ENCODE measurements at regions not wholly inside any gene's neighbourhood (a gene's known extent, or its start where the extent isn't known, plus 50 kb on each side); places are given as distances from the start of the nearest gene placed in this dataset.
"Not testable (repeated sequence)": the region's sequence is repeated elsewhere in the genome, so short reads cannot be mapped to it uniquely, and the experiment has no call there.

DNA sequence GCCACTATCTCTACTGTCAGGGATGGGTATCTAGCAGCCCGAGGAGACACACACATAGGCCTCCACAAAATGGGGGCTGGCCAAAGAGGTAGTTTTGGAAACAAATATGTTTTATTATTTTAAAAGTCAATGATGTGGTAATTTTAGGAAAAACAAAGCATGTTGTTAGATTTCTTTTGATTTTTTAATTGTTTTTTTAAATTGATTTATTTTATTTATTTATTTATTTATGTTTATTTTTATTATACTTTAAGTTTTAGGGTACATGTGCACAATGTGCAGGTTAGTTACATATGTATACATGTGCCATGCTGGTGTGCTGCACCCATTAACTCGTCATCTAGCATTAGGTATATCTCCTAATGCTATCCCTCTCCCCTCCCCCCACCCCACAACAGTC lies 194.8 kb downstream of the EMP1 start:
- TF ChIP-seq, protein P1, sequence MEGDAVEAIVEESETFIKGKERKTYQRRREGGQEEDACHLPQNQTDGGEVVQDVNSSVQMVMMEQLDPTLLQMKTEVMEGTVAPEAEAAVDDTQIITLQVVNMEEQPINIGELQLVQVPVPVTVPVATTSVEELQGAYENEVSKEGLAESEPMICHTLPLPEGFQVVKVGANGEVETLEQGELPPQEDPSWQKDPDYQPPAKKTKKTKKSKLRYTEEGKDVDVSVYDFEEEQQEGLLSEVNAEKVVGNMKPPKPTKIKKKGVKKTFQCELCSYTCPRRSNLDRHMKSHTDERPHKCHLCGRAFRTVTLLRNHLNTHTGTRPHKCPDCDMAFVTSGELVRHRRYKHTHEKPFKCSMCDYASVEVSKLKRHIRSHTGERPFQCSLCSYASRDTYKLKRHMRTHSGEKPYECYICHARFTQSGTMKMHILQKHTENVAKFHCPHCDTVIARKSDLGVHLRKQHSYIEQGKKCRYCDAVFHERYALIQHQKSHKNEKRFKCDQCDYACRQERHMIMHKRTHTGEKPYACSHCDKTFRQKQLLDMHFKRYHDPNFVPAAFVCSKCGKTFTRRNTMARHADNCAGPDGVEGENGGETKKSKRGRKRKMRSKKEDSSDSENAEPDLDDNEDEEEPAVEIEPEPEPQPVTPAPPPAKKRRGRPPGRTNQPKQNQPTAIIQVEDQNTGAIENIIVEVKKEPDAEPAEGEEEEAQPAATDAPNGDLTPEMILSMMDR (conservative IDR thresholded peaks at IDR 0.05; ENCODE audit: low read length), result not testable (repeated sequence)
- TF ChIP-seq EZH2phosphoT487 (IDR thresholded peaks at IDR 0.05; ENCODE audit: borderline replicate concordance, low read depth, low read length), result not testable (repeated sequence)
